Neutrophil (primary cell): ENCODE measurements at regions not wholly inside any gene's neighbourhood (a gene's known extent, or its start where the extent isn't known, plus 50 kb on each side); places are given as distances from the start of the nearest gene placed in this dataset.

Experiments used
- H3K27ac ChIP-seq: fragments of 200-600 bp; sonication (generic); 2 replicates; pipeline ENCODE4 v1.5.1; 2016; ENCODE audit warnings: mild to moderate bottlenecking, moderate library complexity
- H3K27me3 ChIP-seq: fragments of 200-600 bp; sonication (generic); 2 replicates; pipeline ENCODE4 v1.6.0; 2016; ENCODE audit warnings: mild to moderate bottlenecking
- H3K36me3 ChIP-seq: fragments of 200-600 bp; sonication (generic); 2 replicates; pipeline ENCODE4 v1.5.1; 2017
- H3K4me1 ChIP-seq, 2 experiments: fragments of 200-600 bp in 1 of 2; sonication (generic) in 1 of 2; 1 replicate in 1 of 2; 2 replicates in 1 of 2; pipeline versions ENCODE4 v1.5.1 to v1.6.1; 2013 to 2016; ENCODE audit warnings: low read depth in 1 of 2, low read length in 1 of 2, mild to moderate bottlenecking in 1 of 2, moderate library complexity in 1 of 2; ENCODE audit not compliant: control insufficient read depth in 1 of 2, insufficient read depth in 1 of 2
- H3K4me3 ChIP-seq, 2 experiments: fragments of 200-600 bp in 1 of 2; sonication (generic) in 1 of 2; 1 replicate in 1 of 2; 2 replicates in 1 of 2; pipeline ENCODE4 v1.5.1; 2013 to 2016; ENCODE audit warnings: low read depth in 1 of 2, low read length in 1 of 2, mild to moderate bottlenecking in 1 of 2, moderate library complexity in 1 of 2
- H3K9me3 ChIP-seq: fragments of 200-600 bp; sonication (generic); 2 replicates; pipeline ENCODE4 v1.5.1; 2016
- CTCF ChIP-seq: fragments of 200-600 bp; sonication (generic); IDR thresholded peaks from 2 replicates; pipeline ENCODE4 v1.5.1; 2016; ENCODE audit warnings: antibody characterized with exemption

GRCh38 chr5:143732402-143732801 is 79.6 kb upstream of the HMHB1 start:
- Histone ChIP-seq H3K4me1 (no peaks in the 10 kb centered on the region), H3K27me3 (no peaks in the 10 kb centered on the region), H3K36me3 (no peaks in the 10 kb centered on the region), H3K4me3 (no peak overlapping the region), H3K27ac (no peak overlapping the region), H3K9me3 (no peaks in the 10 kb centered on the region)
- TF ChIP-seq CTCF: no peak

GRCh38 chr5:143730112-143730801 is 81.7 kb upstream of the HMHB1 start:
- H3K27me3 ChIP-seq: no peaks in the 10 kb centered on the region
- H3K4me1 ChIP-seq: no peaks in the 10 kb centered on the region
- H3K4me3 ChIP-seq: no peak overlapping the region
- H3K36me3 ChIP-seq: no peaks in the 10 kb centered on the region
- no peaks in the 10 kb centered on the region for H3K9me3 ChIP-seq
- no peak overlapping the region for H3K27ac ChIP-seq
- TF ChIP-seq CTCF: no peak

- H3K4me1 ChIP-seq: no peaks in the 10 kb centered on the region
- no peak overlapping the region for H3K27ac ChIP-seq
- H3K36me3 ChIP-seq: no peaks in the 10 kb centered on the region
- no peaks in the 10 kb centered on the region for H3K27me3 ChIP-seq
- H3K4me3 ChIP-seq: no peak overlapping the region
- no peaks in the 10 kb centered on the region for H3K9me3 ChIP-seq
- no peak for TF ChIP-seq CTCF
These were observed 82.5 kb upstream of the HMHB1 start for GRCh38 chr5:143729334-143729946.

GRCh38 chr5:143723159-143723558 is 88.8 kb upstream of the HMHB1 start:
- no peaks in the 10 kb centered on the region for H3K27me3 ChIP-seq
- TF ChIP-seq CTCF: no peak

GRCh38 chr5:143721925-143722324 is 90.0 kb upstream of the HMHB1 start:
- H3K9me3 ChIP-seq: no peaks in the 10 kb centered on the region
- no peak overlapping the region for H3K27ac ChIP-seq
- TF ChIP-seq CTCF: no peak
- H3K36me3 ChIP-seq: no peaks in the 10 kb centered on the region
- H3K4me1 ChIP-seq: no peaks in the 10 kb centered on the region
- H3K27me3 ChIP-seq: no peaks in the 10 kb centered on the region
- H3K4me3 ChIP-seq: no peak overlapping the region

More at GRCh38 chr5:143723159-143723558, 88.8 kb upstream of the HMHB1 start:
- Histone ChIP-seq H3K4me1 (no peaks in the 10 kb centered on the region), H3K36me3 (no peaks in the 10 kb centered on the region), H3K4me3 (no peak overlapping the region), H3K9me3 (no peaks in the 10 kb centered on the region), H3K27ac (no peak overlapping the region)
